GM18511 (cell line): ENCODE measurements at regions not wholly inside any gene's neighbourhood (a gene's known extent, or its start where the extent isn't known, plus 50 kb on each side); places are given as distances from the start of the nearest gene placed in this dataset.
"Not testable (repeated sequence)": the region's sequence is repeated elsewhere in the genome, so short reads cannot be mapped to it uniquely, and the experiment has no call there.

Experiments
- ATAC-seq: cut with Tn5 transposase; IDR thresholded peaks from one replicate; pipeline ENCODE4 v1.9.1; 2021; ENCODE audit warnings: mild to moderate bottlenecking, moderate library complexity; ENCODE audit not compliant: unreplicated experiment

GRCh38 chr20:17891131-17891530 lies 77.5 kb downstream of the SNX5 start:
- ATAC-seq = not testable (repeated sequence)

- ATAC-seq = no peak
Observed at GRCh38 chr20:17890330-17890729, 78.3 kb downstream of the SNX5 start.

DNA sequence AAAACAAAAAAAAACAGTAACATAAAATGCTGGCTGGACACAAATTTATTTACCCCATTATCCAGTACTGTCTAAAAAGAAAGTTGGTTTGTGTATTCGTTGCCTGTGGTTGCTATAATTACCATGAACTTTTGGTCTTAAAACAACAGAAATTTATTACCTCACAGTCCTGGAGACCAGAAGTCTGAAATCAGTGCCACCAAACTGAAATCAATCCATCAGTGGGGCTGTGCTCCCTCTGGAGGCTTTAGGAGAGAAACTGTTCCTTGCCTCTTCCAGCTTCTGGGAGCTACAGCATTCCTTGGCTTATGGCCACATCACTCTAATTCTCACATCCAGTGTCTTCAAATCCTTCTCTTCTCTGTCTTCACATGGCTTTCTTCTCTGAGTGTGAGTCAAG lies 79.4 kb downstream of the SNX5 start:
- no peak for ATAC-seq

DNA sequence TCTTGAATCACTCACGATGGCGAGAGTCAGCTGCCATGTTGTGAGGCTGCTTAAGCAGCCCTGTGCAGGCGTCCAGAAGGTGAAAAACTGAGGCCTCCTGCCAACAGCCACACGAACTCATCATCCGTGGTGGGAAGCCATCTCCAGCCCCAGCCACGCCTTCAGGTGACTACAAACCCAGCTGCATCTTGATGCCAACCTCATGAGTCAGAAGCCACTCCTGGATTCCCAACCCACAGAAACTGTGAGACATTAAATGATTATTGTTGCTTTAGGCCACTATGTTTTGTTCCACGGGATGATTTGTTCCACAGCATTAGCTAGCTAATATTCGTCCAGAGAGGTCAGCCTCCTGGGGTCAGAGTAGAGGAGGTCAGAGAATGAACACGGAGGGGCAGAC lies 80.5 kb downstream of the SNX5 start:
- ATAC-seq = no peak

DNA sequence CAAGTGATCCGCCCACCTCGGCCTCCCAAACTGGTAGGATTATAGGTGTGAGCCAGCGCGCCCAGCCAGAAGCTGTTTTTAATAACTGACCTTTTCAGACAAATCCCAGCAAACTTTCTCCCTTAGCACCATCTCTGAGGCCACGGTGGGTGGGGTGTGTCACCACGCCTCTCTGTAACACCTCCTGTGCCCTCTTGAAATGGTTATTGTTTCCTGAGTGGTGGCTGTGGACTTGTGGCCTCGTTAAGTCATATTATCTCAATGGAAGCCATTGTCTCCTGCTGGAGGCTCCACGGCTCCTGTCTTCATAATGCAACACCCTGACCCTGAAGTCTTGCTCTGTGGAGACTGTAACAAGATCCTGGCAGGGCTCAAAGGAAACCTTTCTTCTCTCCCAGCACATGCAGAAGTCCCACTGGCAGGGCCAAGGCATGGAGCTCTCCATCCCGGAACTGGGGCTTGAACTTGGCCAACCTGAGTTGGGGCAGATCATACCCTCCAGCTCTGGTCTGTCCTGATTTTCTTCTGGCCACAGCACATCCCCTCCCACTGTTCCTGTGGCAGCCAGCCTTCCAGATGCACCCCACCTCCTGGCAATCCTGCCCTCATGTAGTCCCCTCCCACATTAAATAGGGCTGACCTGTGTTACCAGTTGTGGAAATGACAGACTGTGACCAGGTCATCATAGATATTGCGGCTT lies 81.1 kb downstream of the SNX5 start:
- no peak for ATAC-seq

DNA sequence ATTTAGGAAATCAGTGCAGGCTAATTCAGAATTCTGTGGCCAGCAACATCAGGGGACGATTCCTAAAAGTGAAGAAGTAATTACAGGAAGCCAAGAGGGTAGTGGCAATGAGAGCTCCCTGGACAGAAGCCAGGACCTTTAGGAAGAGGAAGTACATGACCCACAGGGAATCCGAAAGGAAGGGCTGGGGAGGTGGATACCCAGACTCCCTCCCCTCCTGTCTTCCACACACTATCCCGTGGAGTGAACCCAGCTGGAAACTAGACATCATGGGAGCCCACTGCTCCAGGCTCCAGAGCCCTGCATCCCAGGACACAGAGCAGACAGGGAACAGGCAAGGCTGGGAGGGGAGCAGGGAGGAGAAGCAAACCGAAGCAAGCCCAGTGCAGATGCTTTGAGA lies 83.0 kb downstream of the SNX5 start:
- ATAC-seq = no peak

- ATAC-seq = no peak
Observed at GRCh38 chr20:17885076-17885475, 83.5 kb downstream of the SNX5 start.

- no peak for ATAC-seq
Observed at GRCh38 chr20:17884307-17885003, 84.1 kb downstream of the SNX5 start.

- ATAC-seq = no peak
Observed at GRCh38 chr20:17883592-17884306, 84.8 kb downstream of the SNX5 start.

DNA sequence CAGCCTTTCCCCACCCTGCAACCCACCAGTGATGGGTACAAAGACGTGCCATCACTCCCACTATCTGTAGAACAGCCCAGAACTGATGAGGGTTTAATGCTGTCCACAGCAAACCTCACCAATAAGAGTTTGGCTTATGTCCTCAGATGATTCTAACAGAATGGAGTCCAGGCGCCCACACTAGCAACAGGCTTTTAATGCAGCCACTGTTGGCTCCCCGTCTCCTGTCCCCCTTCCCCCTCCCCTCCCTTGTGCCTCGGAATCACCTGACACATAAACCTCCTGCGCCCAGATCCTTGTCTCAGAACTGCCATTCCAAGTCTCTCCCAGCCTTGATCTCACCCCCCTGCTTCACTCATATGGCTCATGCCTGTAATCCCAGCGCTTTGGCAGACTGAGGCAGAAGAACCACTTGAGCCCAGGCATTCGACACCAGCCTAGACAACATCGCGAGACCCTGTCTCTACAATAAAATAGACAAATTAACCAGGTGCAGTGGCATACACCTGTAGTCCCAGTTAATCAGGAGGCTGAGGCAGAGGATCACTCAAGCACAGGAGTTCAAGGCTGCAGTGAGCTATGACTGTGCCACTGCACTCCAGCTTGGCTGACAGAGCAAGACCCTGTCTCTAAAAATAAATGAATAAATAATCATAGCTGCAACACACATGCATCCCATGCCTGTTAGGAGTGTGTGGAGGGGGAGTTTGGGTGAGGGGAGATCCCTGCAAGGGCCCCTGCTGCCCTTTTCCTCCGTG lies 85.6 kb downstream of the SNX5 start:
- ATAC-seq = no peak

DNA sequence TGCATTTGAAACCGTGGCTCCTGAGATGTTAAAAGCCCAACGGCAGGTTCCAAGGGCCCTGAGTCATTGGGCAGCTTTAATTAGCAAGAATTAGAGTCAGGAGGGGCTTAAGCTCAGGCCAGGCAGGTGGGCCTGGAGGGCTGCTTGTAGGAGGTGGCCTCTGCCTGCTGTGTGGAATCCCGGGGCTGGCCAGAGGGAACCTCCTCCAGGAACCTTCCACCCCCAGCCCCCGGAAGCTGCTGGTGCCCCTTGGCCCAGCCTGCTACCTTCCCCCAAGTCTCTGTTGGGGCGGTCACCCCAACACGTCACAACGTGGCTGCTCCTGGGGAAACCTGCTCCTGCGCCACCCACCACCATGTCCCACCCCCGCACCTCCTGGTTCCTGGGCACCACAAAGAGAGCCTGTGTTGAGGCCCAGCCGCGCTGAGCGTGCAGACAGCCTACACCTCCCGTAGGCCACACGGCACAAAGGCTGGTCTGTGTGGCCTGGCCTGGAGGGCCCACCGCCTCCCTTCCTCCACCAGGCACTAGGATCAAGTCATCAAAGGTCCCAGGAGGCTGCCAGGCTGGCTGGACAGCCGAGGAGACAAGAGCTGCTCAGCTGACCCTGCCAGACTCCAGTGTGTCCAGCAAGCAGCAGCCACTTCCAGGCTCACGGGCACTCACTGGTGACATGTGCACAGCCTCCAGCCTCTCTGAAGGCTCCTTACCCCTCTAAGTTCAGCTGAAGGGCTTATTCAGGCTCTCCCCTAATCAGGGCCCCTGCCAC lies 86.3 kb downstream of the SNX5 start:
- ATAC-seq = no peak

DNA sequence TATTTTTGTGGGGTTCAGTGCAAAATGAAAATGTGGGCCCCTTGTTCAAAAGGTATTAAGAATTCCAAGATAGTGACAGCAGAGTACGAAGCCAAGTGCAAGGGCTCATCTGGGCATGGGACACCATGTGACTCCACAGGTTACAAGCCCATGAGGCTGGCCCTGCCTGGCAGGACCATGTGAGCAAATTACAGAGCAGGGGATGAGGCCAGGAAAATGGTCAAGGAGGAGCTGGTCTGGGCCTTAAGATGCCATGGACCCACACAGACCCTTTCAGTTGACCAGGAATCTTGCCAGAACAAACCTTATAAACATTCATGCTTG lies 86.9 kb downstream of the SNX5 start:
- no peak for ATAC-seq

- peak; percentile 62 for ATAC-seq
Observed at GRCh38 chr20:17878912-17879602, 89.5 kb downstream of the SNX5 start.

DNA sequence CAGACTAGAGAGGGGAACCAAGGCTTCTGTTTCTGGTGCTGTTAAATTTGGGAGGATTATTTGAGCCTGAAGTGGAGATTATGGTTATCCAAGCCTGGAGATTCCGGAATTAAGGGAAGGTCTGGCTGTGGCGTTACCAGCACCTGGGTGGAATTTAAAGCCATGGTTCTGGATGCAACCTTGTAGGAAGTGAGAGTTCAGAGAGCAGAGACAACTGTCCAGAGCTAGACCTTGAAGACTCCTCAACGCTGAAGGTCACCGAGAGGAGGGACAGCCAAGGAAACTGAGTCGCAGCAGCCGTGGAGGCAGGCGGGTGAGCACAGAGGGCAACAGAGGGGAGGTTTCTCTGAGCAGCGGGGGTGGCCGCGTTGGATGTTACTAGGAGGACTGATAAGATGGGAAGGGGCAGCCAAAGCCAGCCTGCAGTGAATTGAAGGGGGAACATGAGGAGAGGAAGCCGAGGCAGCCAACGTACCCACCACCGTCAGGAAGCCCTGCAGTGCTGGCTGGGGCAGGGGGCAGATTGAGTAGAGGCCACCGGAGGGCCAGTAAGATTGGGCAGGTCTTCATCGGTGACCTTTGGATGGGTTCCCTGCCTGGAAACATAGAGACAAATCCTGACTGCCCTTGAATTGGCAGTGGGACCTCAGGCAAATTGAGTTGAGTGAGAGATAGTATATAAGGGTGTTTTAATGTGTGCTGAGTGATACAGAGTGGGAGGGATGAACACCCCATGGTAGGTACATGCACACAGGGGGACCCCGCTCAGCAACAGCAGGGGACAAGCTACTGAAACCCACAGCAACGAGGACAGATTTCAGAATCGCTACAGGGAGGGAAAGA lies 90.3 kb downstream of the SNX5 start:
- ATAC-seq = no peak

GRCh38 chr20:17875981-17876385 lies 92.6 kb downstream of the SNX5 start:
- ATAC-seq = no peak

DNA sequence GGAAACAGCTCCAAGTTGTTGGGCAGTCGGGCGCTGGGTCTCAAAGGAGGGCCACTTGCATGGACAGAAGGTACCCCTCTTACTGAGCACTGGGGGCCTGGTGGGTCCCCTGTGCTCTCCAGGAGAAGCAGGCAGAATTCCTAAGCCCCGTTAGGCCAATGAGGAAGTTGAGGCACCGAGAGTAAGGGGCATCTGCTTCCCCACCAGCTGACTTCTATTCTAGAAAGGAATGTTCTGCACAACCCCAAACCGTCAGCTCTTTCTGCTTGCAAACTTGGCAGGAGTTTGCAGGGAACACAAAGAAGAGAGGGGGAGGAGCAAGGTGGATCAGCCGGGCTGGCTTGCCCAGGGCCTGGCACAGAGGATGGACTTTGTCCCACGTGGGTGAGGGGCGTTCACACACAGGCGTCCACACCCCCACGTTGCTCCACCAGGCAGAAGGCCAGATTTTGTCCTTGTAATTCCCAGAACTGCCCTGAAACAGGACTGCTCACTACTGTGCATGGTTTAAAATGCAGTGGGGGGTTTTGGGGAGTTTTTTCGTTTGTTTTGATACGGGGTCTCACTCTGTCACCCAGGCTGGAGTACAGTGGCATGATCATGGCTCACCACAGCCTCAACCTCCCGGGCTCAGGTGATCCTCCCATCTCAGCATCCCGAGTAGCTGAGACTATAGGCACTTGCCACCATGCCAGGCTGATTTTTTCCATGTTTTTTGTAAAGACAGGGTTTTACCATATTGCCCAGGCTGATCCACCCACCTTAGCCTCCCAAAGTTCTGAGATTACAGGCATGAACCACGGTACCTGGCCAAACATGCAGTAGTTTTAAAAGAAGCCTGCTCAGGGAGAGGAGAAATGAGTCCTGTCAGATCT lies 93.3 kb downstream of the SNX5 start:
- ATAC-seq = no peak

- no peak for ATAC-seq
Observed at GRCh38 chr20:17874271-17875105, 94.1 kb downstream of the SNX5 start.
